ENCODE measurements at regions not wholly inside any gene's neighbourhood (a gene's known extent, or its start where the extent isn't known, plus 50 kb on each side); places are given as distances from the start of the nearest gene placed in this dataset.

DNA sequence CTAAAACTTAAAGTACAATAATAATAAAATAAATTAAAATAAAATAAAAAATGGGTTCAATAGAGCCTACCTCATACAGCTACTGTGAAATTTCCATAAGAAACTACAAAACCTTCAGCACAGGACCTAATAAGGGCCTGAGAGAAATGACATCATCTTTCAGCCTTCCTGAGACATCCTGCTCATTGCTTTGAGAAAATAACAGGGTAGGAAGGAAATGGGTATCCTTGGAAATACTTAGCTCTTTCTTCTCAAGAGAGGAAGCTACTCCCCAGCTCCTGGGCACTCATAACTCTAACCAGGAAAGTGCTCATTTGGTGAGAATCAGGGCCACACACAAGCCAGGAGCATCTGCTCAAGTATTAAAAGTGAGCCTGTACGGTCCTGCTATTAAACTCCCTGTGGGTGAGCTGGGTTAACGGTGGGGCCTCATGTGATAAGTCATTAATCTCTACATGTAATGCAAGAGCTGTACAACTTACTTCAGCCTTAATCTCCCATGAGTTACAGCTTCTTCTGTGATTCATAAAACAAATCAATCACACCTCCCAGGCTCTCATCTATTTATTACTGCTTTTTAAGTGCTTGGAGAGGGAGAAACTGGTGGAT is 141.4 kb downstream of the MAFB start:
- TF ChIP-seq RFX5 (IDR thresholded peaks at IDR 0.05; ENCODE audit: borderline replicate concordance, low read depth, low read length) (no peak), POLR2A (IDR thresholded peaks at IDR 0.05; ENCODE audit: control extremely low read depth in 1 of 2, low read depth in 2 of 2, low read length in 2 of 2) (no peak), RBBP5 (IDR thresholded peaks at IDR 0.05; ENCODE audit: borderline replicate concordance, low read depth, low read length) (no peak), CHD2 (IDR thresholded peaks at IDR 0.05; ENCODE audit: low read length) (no peak), FOSL1 (IDR thresholded peaks at IDR 0.05; ENCODE audit: insufficient read depth, low read depth, low read length) (no peak), TAF1 (IDR thresholded peaks at IDR 0.05; ENCODE audit: low read depth, low read length) (no peak), POU5F1 (IDR thresholded peaks at IDR 0.05; ENCODE audit: low read depth, low read length) (no peak)
- TF ChIP-seq, protein P1, sequence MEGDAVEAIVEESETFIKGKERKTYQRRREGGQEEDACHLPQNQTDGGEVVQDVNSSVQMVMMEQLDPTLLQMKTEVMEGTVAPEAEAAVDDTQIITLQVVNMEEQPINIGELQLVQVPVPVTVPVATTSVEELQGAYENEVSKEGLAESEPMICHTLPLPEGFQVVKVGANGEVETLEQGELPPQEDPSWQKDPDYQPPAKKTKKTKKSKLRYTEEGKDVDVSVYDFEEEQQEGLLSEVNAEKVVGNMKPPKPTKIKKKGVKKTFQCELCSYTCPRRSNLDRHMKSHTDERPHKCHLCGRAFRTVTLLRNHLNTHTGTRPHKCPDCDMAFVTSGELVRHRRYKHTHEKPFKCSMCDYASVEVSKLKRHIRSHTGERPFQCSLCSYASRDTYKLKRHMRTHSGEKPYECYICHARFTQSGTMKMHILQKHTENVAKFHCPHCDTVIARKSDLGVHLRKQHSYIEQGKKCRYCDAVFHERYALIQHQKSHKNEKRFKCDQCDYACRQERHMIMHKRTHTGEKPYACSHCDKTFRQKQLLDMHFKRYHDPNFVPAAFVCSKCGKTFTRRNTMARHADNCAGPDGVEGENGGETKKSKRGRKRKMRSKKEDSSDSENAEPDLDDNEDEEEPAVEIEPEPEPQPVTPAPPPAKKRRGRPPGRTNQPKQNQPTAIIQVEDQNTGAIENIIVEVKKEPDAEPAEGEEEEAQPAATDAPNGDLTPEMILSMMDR (IDR thresholded peaks at IDR 0.05; ENCODE audit: control extremely low read depth in 1 of 3, insufficient read depth in 1 of 3, low read depth in 1 of 3, low read length in 3 of 3), result no peak
- TF ChIP-seq, protein P2, sequence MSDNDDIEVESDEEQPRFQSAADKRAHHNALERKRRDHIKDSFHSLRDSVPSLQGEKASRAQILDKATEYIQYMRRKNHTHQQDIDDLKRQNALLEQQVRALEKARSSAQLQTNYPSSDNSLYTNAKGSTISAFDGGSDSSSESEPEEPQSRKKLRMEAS (IDR thresholded peaks at IDR 0.05), result no peak
